ENCODE measurements at regions not wholly inside any gene's neighbourhood (a gene's known extent, or its start where the extent isn't known, plus 50 kb on each side); places are given as distances from the start of the nearest gene placed in this dataset.
"Not testable (repeated sequence)": the region's sequence is repeated elsewhere in the genome, so short reads cannot be mapped to it uniquely, and the experiment has no call there.

DNA sequence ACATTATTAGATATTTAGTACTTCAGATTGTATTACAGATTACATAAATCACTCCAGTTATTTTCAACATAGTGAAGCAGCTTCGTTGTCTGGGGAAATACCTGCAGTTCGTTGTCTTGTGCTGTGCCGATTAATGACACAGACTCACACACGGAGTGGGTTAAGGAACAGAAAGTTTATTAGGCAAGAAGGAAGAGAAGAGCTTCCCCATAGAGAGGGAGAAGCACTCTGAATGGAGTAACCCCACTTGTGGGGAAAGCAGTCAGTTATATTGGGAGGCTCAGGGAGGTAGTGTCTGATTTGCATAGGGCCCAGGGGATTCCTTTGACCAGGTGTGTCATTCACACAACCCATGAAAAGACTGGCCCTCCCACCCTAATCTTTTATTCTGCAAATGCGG lies 213.4 kb upstream of the POTEB3 start:
- not testable (repeated sequence) for H3K9me3 ChIP-seq (ENCODE audit: control insufficient read depth, low read depth, low read length); H3K14ac ChIP-seq (ENCODE audit: insufficient read depth, low read length); H2AK5ac ChIP-seq (ENCODE audit: insufficient read length, low read length); H4K8ac ChIP-seq (replicated peaks; ENCODE audit: insufficient read length, low read depth, low read length); H3K4me2 ChIP-seq (ENCODE audit: insufficient read depth, insufficient read length, low read length); H3K23ac ChIP-seq (ENCODE audit: insufficient read length, low read depth, low read length); H2BK15ac ChIP-seq (ENCODE audit: low read depth, low read length); H3K79me2 ChIP-seq (ENCODE audit: insufficient read depth, low read length); H3K27ac ChIP-seq (ENCODE audit: insufficient read length, low read depth, low read length); H3K4ac ChIP-seq (ENCODE audit: low read depth, low read length); H3K4me1 Mint-ChIP-seq; H3K56ac ChIP-seq (ENCODE audit: insufficient read length, low read depth, low read length); H4K20me1 ChIP-seq (ENCODE audit: control insufficient read depth, insufficient read depth, insufficient read length); H3K4me1 ChIP-seq (ENCODE audit: insufficient read depth, low read length); H3K9ac ChIP-seq (ENCODE audit: extremely low read depth, insufficient read length, low read length); H2BK120ac ChIP-seq (ENCODE audit: low read depth, low read length, poor library complexity, severe bottlenecking); H3K36me3 Mint-ChIP-seq (ENCODE audit: insufficient read depth in 1 of 3, low read depth in 3 of 3); H2BK20ac ChIP-seq (ENCODE audit: low read depth, low read length, poor library complexity, severe bottlenecking); H4K5ac ChIP-seq (ENCODE audit: insufficient read length, low read depth, low read length); H4K91ac ChIP-seq (ENCODE audit: insufficient read length, low read depth, low read length); H2AFZ ChIP-seq (ENCODE audit: low read length); H3K4me3 Mint-ChIP-seq; H3K9me3 Mint-ChIP-seq; H3K27me3 Mint-ChIP-seq (ENCODE audit: low read depth); H2BK5ac ChIP-seq (ENCODE audit: insufficient read length, low read length); H2BK12ac ChIP-seq (ENCODE audit: insufficient read length, low read depth, low read length); H3T11ph ChIP-seq (ENCODE audit: low read length); H3K18ac ChIP-seq (ENCODE audit: insufficient read length, low read depth, low read length); H3K23me2 ChIP-seq (ENCODE audit: insufficient read length, low read depth, low read length, poor library complexity, severe bottlenecking); H3K79me1 ChIP-seq (ENCODE audit: insufficient read depth, low read depth, low read length, poor library complexity, severe bottlenecking); H3K27me3 ChIP-seq (ENCODE audit: insufficient read depth, low read length); DNase-seq; H3K27ac Mint-ChIP-seq
- no CpG with 5 or more reads among the region's 5 CpGs for WGBS (ENCODE audit: extremely low coverage, insufficient read length, low lambda C conversion rate)

- not testable (repeated sequence) for H4K8ac ChIP-seq (replicated peaks; ENCODE audit: insufficient read length, low read depth, low read length); H3K27me3 ChIP-seq (ENCODE audit: insufficient read depth, low read length)
- no CpG with 5 or more reads among the region's 2 CpGs for WGBS (ENCODE audit: extremely low coverage, insufficient read length, low lambda C conversion rate)
Observed at GRCh38 chr15:21638770-21639169, 198.5 kb upstream of the POTEB3 start.

GRCh38 chr15:21626694-21627093 lies 186.4 kb upstream of the POTEB3 start:
- H3K27ac Mint-ChIP-seq, H3K4me3 Mint-ChIP-seq: not testable (repeated sequence)

More at GRCh38 chr15:21638770-21639169, 198.5 kb upstream of the POTEB3 start:
- not testable (repeated sequence) for H3K79me1 ChIP-seq (ENCODE audit: insufficient read depth, low read depth, low read length, poor library complexity, severe bottlenecking); H3K14ac ChIP-seq (ENCODE audit: insufficient read depth, low read length); H3T11ph ChIP-seq (ENCODE audit: low read length); H3K9me3 Mint-ChIP-seq; H2BK15ac ChIP-seq (ENCODE audit: low read depth, low read length); H2BK20ac ChIP-seq (ENCODE audit: low read depth, low read length, poor library complexity, severe bottlenecking); H4K5ac ChIP-seq (ENCODE audit: insufficient read length, low read depth, low read length); H3K23me2 ChIP-seq (ENCODE audit: insufficient read length, low read depth, low read length, poor library complexity, severe bottlenecking); H2AFZ ChIP-seq (ENCODE audit: low read length); H3K36me3 Mint-ChIP-seq (ENCODE audit: insufficient read depth in 1 of 3, low read depth in 3 of 3); H3K4ac ChIP-seq (ENCODE audit: low read depth, low read length); H4K20me1 ChIP-seq (ENCODE audit: control insufficient read depth, insufficient read depth, insufficient read length); H2AK5ac ChIP-seq (ENCODE audit: insufficient read length, low read length); H3K23ac ChIP-seq (ENCODE audit: insufficient read length, low read depth, low read length); H3K56ac ChIP-seq (ENCODE audit: insufficient read length, low read depth, low read length); H3K9ac ChIP-seq (ENCODE audit: extremely low read depth, insufficient read length, low read length); H3K4me1 Mint-ChIP-seq; H3K79me2 ChIP-seq (ENCODE audit: insufficient read depth, low read length); H3K27ac Mint-ChIP-seq; H3K4me3 Mint-ChIP-seq; DNase-seq; H2BK5ac ChIP-seq (ENCODE audit: insufficient read length, low read length); H2BK12ac ChIP-seq (ENCODE audit: insufficient read length, low read depth, low read length); H3K18ac ChIP-seq (ENCODE audit: insufficient read length, low read depth, low read length); H3K9me3 ChIP-seq (ENCODE audit: control insufficient read depth, low read depth, low read length); H3K4me1 ChIP-seq (ENCODE audit: insufficient read depth, low read length); H4K91ac ChIP-seq (ENCODE audit: insufficient read length, low read depth, low read length); H2BK120ac ChIP-seq (ENCODE audit: low read depth, low read length, poor library complexity, severe bottlenecking); H3K4me2 ChIP-seq (ENCODE audit: insufficient read depth, insufficient read length, low read length); H3K27me3 Mint-ChIP-seq (ENCODE audit: low read depth); H3K27ac ChIP-seq (ENCODE audit: insufficient read length, low read depth, low read length)

More at GRCh38 chr15:21626694-21627093, 186.4 kb upstream of the POTEB3 start:
- not testable (repeated sequence) for H2BK5ac ChIP-seq (ENCODE audit: insufficient read length, low read length); H4K91ac ChIP-seq (ENCODE audit: insufficient read length, low read depth, low read length); H4K20me1 ChIP-seq (ENCODE audit: control insufficient read depth, insufficient read depth, insufficient read length); H3K14ac ChIP-seq (ENCODE audit: insufficient read depth, low read length); H3K27ac ChIP-seq (ENCODE audit: insufficient read length, low read depth, low read length); H3K9me3 Mint-ChIP-seq; H3K18ac ChIP-seq (ENCODE audit: insufficient read length, low read depth, low read length); H3K23ac ChIP-seq (ENCODE audit: insufficient read length, low read depth, low read length); H3K79me2 ChIP-seq (ENCODE audit: insufficient read depth, low read length); H3K9me3 ChIP-seq (ENCODE audit: control insufficient read depth, low read depth, low read length); H3K9ac ChIP-seq (ENCODE audit: extremely low read depth, insufficient read length, low read length); H3K79me1 ChIP-seq (ENCODE audit: insufficient read depth, low read depth, low read length, poor library complexity, severe bottlenecking); DNase-seq; H3K4me1 ChIP-seq (ENCODE audit: insufficient read depth, low read length); H3K4me1 Mint-ChIP-seq; H2BK20ac ChIP-seq (ENCODE audit: low read depth, low read length, poor library complexity, severe bottlenecking); H3K23me2 ChIP-seq (ENCODE audit: insufficient read length, low read depth, low read length, poor library complexity, severe bottlenecking); H3K4ac ChIP-seq (ENCODE audit: low read depth, low read length); H2BK120ac ChIP-seq (ENCODE audit: low read depth, low read length, poor library complexity, severe bottlenecking); H3K27me3 Mint-ChIP-seq (ENCODE audit: low read depth); H2AFZ ChIP-seq (ENCODE audit: low read length); H2AK5ac ChIP-seq (ENCODE audit: insufficient read length, low read length); H2BK12ac ChIP-seq (ENCODE audit: insufficient read length, low read depth, low read length); H3K56ac ChIP-seq (ENCODE audit: insufficient read length, low read depth, low read length); H3K4me2 ChIP-seq (ENCODE audit: insufficient read depth, insufficient read length, low read length); H3T11ph ChIP-seq (ENCODE audit: low read length); H3K27me3 ChIP-seq (ENCODE audit: insufficient read depth, low read length); H4K8ac ChIP-seq (replicated peaks; ENCODE audit: insufficient read length, low read depth, low read length); H4K5ac ChIP-seq (ENCODE audit: insufficient read length, low read depth, low read length); H2BK15ac ChIP-seq (ENCODE audit: low read depth, low read length); H3K36me3 Mint-ChIP-seq (ENCODE audit: insufficient read depth in 1 of 3, low read depth in 3 of 3)

Measured in H9 (cell line).